Muscle of arm (tissue), 1 donor: ENCODE measurements at regions not wholly inside any gene's neighbourhood (a gene's known extent, or its start where the extent isn't known, plus 50 kb on each side); places are given as distances from the start of the nearest gene placed in this dataset.

Experiments used
- DNase-seq: peaks from one replicate; pipeline ENCODE4 v3.0.0-alpha.2; 2013

GRCh38 chr1:95431235-95431634, 197.2 kb downstream of the RWDD3 start:
- no peak for DNase-seq

GRCh38 chr1:95435611-95436010, 201.6 kb downstream of the RWDD3 start:
- no peak for DNase-seq

GRCh38 chr1:95437011-95437410, 203.0 kb downstream of the RWDD3 start:
- no peak for DNase-seq

GRCh38 chr1:95437781-95438180, 203.8 kb downstream of the RWDD3 start:
- DNase-seq, result no peak

- DNase-seq, result no peak
Measured at GRCh38 chr1:95438218-95438948, 204.4 kb downstream of the RWDD3 start.

- DNase-seq, result no peak
Measured at GRCh38 chr1:95440511-95440910, 206.5 kb downstream of the RWDD3 start.

- DNase-seq, result no peak
Measured at GRCh38 chr1:95449516-95449915, 215.5 kb downstream of the RWDD3 start.

- DNase-seq, result no peak
Measured at GRCh38 chr1:95451054-95451453, 217.0 kb downstream of the RWDD3 start.

- DNase-seq, result no peak
Measured at GRCh38 chr1:95451904-95452303, 217.9 kb downstream of the RWDD3 start.

GRCh38 chr1:95453053-95453452, 219.0 kb downstream of the RWDD3 start:
- no peak for DNase-seq

- DNase-seq, result no peak
Measured at GRCh38 chr1:95467036-95467435, 233.0 kb downstream of the RWDD3 start.

GRCh38 chr1:95475686-95476457, 241.9 kb downstream of the RWDD3 start:
- no peak for DNase-seq

- DNase-seq, result no peak
Measured at GRCh38 chr1:95496307-95496706, 262.3 kb downstream of the RWDD3 start.

GRCh38 chr1:95496773-95497172, 262.8 kb downstream of the RWDD3 start:
- no peak for DNase-seq

- no peak for DNase-seq
Measured at GRCh38 chr1:95497566-95497965, 263.6 kb downstream of the RWDD3 start.

GRCh38 chr1:95503278-95504030, 269.4 kb downstream of the RWDD3 start:
- DNase-seq, result peak; percentile 28

- peak; percentile 8 for DNase-seq
Measured at GRCh38 chr1:95504321-95504720, 270.3 kb downstream of the RWDD3 start.

- DNase-seq, result no peak
Measured at GRCh38 chr1:95506736-95507414, 272.9 kb downstream of the RWDD3 start.

GRCh38 chr1:95509989-95510388, 276.0 kb downstream of the RWDD3 start:
- no peak for DNase-seq

- DNase-seq, result no peak
Measured at GRCh38 chr1:95512925-95513324, 278.9 kb downstream of the RWDD3 start.

GRCh38 chr1:95517506-95517905, 283.5 kb downstream of the RWDD3 start:
- peak; percentile 18 for DNase-seq

- no peak for DNase-seq
Measured at GRCh38 chr1:95518310-95518709, 284.3 kb downstream of the RWDD3 start.
